ENCODE measurements at regions not wholly inside any gene's neighbourhood (a gene's known extent, or its start where the extent isn't known, plus 50 kb on each side); places are given as distances from the start of the nearest gene placed in this dataset.

GRCh38 chr16:73418691-73419090, 370.8 kb upstream of the ZFHX3 start:
- Histone ChIP-seq H3K27ac (no peak overlapping the region), H3K9me3 (no peaks in the 10 kb centered on the region), H3K4me3 (ENCODE audit: low read depth in 1 of 2, low read length in 1 of 2) (no peak overlapping the region), H3K4me1 (ENCODE audit: control insufficient read depth in 1 of 2, insufficient read depth in 1 of 2, low read depth in 1 of 2, low read length in 1 of 2) (no peaks in the 10 kb centered on the region), H3K36me3 (no peaks in the 10 kb centered on the region), H3K27me3 (no peaks in the 10 kb centered on the region)
- TF ChIP-seq CTCF (IDR thresholded peaks at IDR 0.05) = no peak

GRCh38 chr16:73418051-73418450, 370.1 kb upstream of the ZFHX3 start:
- Histone ChIP-seq H3K27me3 (no peaks in the 10 kb centered on the region), H3K9me3 (no peaks in the 10 kb centered on the region), H3K4me1 (ENCODE audit: control insufficient read depth in 1 of 2, insufficient read depth in 1 of 2, low read depth in 1 of 2, low read length in 1 of 2) (no peaks in the 10 kb centered on the region), H3K4me3 (ENCODE audit: low read depth in 1 of 2, low read length in 1 of 2) (no peak overlapping the region), H3K36me3 (no peaks in the 10 kb centered on the region), H3K27ac (no peak overlapping the region)
- TF ChIP-seq CTCF (IDR thresholded peaks at IDR 0.05) = no peak

- no peaks in the 10 kb centered on the region for H3K4me1 ChIP-seq (ENCODE audit: control insufficient read depth in 1 of 2, insufficient read depth in 1 of 2, low read depth in 1 of 2, low read length in 1 of 2)
- no peaks in the 10 kb centered on the region for H3K36me3 ChIP-seq
- no peak for TF ChIP-seq CTCF (IDR thresholded peaks at IDR 0.05)
- no peak overlapping the region for H3K4me3 ChIP-seq (ENCODE audit: low read depth in 1 of 2, low read length in 1 of 2)
- no peaks in the 10 kb centered on the region for H3K27me3 ChIP-seq
- H3K9me3 ChIP-seq = no peaks in the 10 kb centered on the region
- H3K27ac ChIP-seq = no peak overlapping the region
Measured at GRCh38 chr16:73415286-73415685, 367.4 kb upstream of the ZFHX3 start.

- H3K4me3 ChIP-seq (ENCODE audit: low read depth in 1 of 2, low read length in 1 of 2) = no peak overlapping the region
- H3K27ac ChIP-seq = no peak overlapping the region
- H3K36me3 ChIP-seq = no peaks in the 10 kb centered on the region
- no peaks in the 10 kb centered on the region for H3K9me3 ChIP-seq
- H3K4me1 ChIP-seq (ENCODE audit: control insufficient read depth in 1 of 2, insufficient read depth in 1 of 2, low read depth in 1 of 2, low read length in 1 of 2) = no peaks in the 10 kb centered on the region
- TF ChIP-seq CTCF (IDR thresholded peaks at IDR 0.05) = no peak
- H3K27me3 ChIP-seq = no peaks in the 10 kb centered on the region
Measured at GRCh38 chr16:73414638-73415037, 366.7 kb upstream of the ZFHX3 start.

GRCh38 chr16:73413830-73414190, 365.9 kb upstream of the ZFHX3 start:
- Histone ChIP-seq H3K4me1 (ENCODE audit: control insufficient read depth in 1 of 2, insufficient read depth in 1 of 2, low read depth in 1 of 2, low read length in 1 of 2) (no peaks in the 10 kb centered on the region), H3K27ac (no peak overlapping the region), H3K27me3 (no peaks in the 10 kb centered on the region), H3K36me3 (no peaks in the 10 kb centered on the region), H3K9me3 (no peaks in the 10 kb centered on the region), H3K4me3 (ENCODE audit: low read depth in 1 of 2, low read length in 1 of 2) (no peak overlapping the region)
- no peak for TF ChIP-seq CTCF (IDR thresholded peaks at IDR 0.05)

Measured in neutrophil (primary cell).